ENCODE measurements at regions not wholly inside any gene's neighbourhood (a gene's known extent, or its start where the extent isn't known, plus 50 kb on each side); places are given as distances from the start of the nearest gene placed in this dataset.

DNA sequence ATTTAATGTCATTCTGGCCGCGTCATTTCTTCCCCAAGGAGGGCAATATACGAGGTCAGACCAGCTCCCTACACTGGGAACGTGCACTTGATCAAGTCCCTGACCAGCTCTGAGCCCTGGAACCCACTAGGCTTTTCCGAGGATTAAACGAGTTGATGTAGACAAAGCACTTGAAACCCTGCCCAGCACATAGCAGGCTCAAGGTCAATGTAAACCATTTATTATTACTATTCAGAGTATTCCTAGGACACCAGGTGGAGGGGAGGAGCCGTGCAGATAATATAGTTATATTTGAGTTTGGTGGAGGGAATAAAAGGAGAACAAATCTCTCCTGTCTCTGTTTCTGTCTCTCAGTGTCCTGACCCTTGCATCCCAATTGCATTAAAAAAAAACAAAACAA, 174.1 kb upstream of the IGSF21 start (continued):
- TF ChIP-seq, protein P1, sequence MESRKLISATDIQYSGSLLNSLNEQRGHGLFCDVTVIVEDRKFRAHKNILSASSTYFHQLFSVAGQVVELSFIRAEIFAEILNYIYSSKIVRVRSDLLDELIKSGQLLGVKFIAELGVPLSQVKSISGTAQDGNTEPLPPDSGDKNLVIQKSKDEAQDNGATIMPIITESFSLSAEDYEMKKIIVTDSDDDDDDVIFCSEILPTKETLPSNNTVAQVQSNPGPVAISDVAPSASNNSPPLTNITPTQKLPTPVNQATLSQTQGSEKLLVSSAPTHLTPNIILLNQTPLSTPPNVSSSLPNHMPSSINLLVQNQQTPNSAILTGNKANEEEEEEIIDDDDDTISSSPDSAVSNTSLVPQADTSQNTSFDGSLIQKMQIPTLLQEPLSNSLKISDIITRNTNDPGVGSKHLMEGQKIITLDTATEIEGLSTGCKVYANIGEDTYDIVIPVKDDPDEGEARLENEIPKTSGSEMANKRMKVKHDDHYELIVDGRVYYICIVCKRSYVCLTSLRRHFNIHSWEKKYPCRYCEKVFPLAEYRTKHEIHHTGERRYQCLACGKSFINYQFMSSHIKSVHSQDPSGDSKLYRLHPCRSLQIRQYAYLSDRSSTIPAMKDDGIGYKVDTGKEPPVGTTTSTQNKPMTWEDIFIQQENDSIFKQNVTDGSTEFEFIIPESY (IDR thresholded peaks at IDR 0.05; ENCODE audit: borderline replicate concordance, low read depth): no peak
- no peak for TF ChIP-seq POLR2AphosphoS5 (IDR thresholded peaks at IDR 0.05; ENCODE audit: low read depth, low read length)

DNA sequence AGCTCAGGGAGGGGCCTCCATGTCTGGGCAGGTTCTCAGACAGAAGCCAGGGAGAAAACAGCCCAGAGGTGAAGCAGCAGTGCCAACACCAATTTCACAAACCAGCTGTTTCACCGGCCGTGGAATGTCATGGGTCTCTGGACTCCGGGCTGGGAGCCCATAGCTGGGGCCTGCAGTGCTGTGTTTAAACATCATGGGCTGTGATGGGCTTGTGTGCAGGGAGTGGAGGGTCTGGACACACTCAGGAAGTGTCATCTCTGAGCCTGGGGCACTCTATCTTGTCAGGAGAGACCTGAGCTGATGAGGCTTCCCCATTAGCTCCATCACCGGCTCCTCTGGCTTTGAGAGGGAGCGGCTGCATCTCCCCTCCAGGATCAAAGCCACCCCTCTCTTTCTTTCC, 173.6 kb upstream of the IGSF21 start:
- ChIA-PET POLR2A (interaction anchor here (0.8 to 0.9 kb wide), 3 partner anchors 200 to 209 kb away, joined by 3 to 6 read pairs (median 4); no protein-coding TSS in a partner anchor), CTCF (interaction anchor here (0.7 to 4.6 kb wide), 16 partner anchors 9 to 647 kb away, joined by 3 to 38 read pairs (median 4); no protein-coding TSS in a partner anchor)
- WGBS (ENCODE audit: low lambda C conversion rate): 17% methylated on average over 3 of the region's 5 CpGs
- Histone ChIP-seq H3K27me3 (ENCODE audit: insufficient read depth) (no peaks in the 10 kb centered on the region), H3K9me3 (no peaks in the 10 kb centered on the region), H3F3A (replicated peaks; ENCODE audit: insufficient read depth) (no peaks in the 10 kb centered on the region), H3K27ac (ENCODE audit: low read depth in 2 of 2, low read length in 1 of 2) (peak overlapping the region in 1 of 2 experiments; percentile 87; a peak in 2 of 4 replicates), H3K4me1 (ENCODE audit: control insufficient read depth in 1 of 2, insufficient read depth in 2 of 2, low read depth in 1 of 2, low read length in 1 of 2) (peaks cover 0 to 35% of the 10 kb centered on the region in 2 experiments; a peak in 2 of 4 replicates), H3K9ac (no peak overlapping the region), H4K20me1 (ENCODE audit: insufficient read depth) (no peaks in the 10 kb centered on the region), H3K4me3 (ENCODE audit: low read depth in 2 of 2, low read length in 1 of 2) (no peak overlapping the region), H3K4me2 (no peak overlapping the region), H3K36me3 (replicated peaks in 1 of 2; ENCODE audit: control insufficient read depth in 1 of 2, insufficient read depth in 2 of 2, low read length in 1 of 2) (no peaks in the 10 kb centered on the region), H2AFZ (ENCODE audit: low read depth) (no peak overlapping the region), H3K79me2 (ENCODE audit: insufficient read depth) (no peaks in the 10 kb centered on the region), H3K9me2 (no peaks in the 10 kb centered on the region)
- DNase-seq: peak; percentile 83
- TF ChIP-seq SMC3 (IDR thresholded peaks at IDR 0.05; ENCODE audit: low read depth, low read length): no peak
- TF ChIP-seq RFX5 (IDR thresholded peaks at IDR 0.05; ENCODE audit: low read length): no peak
- no peak for TF ChIP-seq RXRA (IDR thresholded peaks at IDR 0.05; ENCODE audit: borderline replicate concordance, low read depth)
- TF ChIP-seq RCOR1 (IDR thresholded peaks at IDR 0.05; ENCODE audit: low read length): peak; percentile 89
- TF ChIP-seq, protein P2, sequence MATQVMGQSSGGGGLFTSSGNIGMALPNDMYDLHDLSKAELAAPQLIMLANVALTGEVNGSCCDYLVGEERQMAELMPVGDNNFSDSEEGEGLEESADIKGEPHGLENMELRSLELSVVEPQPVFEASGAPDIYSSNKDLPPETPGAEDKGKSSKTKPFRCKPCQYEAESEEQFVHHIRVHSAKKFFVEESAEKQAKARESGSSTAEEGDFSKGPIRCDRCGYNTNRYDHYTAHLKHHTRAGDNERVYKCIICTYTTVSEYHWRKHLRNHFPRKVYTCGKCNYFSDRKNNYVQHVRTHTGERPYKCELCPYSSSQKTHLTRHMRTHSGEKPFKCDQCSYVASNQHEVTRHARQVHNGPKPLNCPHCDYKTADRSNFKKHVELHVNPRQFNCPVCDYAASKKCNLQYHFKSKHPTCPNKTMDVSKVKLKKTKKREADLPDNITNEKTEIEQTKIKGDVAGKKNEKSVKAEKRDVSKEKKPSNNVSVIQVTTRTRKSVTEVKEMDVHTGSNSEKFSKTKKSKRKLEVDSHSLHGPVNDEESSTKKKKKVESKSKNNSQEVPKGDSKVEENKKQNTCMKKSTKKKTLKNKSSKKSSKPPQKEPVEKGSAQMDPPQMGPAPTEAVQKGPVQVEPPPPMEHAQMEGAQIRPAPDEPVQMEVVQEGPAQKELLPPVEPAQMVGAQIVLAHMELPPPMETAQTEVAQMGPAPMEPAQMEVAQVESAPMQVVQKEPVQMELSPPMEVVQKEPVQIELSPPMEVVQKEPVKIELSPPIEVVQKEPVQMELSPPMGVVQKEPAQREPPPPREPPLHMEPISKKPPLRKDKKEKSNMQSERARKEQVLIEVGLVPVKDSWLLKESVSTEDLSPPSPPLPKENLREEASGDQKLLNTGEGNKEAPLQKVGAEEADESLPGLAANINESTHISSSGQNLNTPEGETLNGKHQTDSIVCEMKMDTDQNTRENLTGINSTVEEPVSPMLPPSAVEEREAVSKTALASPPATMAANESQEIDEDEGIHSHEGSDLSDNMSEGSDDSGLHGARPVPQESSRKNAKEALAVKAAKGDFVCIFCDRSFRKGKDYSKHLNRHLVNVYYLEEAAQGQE (IDR thresholded peaks at IDR 0.05; ENCODE audit: low read depth, low read length): no peak
- TF ChIP-seq NFIC (IDR thresholded peaks at IDR 0.05; ENCODE audit: borderline replicate concordance): no peak
- no peak for TF ChIP-seq EZH2phosphoT487 (IDR thresholded peaks at IDR 0.05; ENCODE audit: borderline replicate concordance, low read depth)
- no peak for TF ChIP-seq MEF2A (IDR thresholded peaks at IDR 0.05; ENCODE audit: borderline replicate concordance, low read depth)
- TF ChIP-seq, protein P3, sequence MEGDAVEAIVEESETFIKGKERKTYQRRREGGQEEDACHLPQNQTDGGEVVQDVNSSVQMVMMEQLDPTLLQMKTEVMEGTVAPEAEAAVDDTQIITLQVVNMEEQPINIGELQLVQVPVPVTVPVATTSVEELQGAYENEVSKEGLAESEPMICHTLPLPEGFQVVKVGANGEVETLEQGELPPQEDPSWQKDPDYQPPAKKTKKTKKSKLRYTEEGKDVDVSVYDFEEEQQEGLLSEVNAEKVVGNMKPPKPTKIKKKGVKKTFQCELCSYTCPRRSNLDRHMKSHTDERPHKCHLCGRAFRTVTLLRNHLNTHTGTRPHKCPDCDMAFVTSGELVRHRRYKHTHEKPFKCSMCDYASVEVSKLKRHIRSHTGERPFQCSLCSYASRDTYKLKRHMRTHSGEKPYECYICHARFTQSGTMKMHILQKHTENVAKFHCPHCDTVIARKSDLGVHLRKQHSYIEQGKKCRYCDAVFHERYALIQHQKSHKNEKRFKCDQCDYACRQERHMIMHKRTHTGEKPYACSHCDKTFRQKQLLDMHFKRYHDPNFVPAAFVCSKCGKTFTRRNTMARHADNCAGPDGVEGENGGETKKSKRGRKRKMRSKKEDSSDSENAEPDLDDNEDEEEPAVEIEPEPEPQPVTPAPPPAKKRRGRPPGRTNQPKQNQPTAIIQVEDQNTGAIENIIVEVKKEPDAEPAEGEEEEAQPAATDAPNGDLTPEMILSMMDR (IDR thresholded peaks at IDR 0.05): no peak
- TF ChIP-seq JUND (IDR thresholded peaks at IDR 0.05): no peak
- no peak for TF ChIP-seq NRF1 (IDR thresholded peaks at IDR 0.05; ENCODE audit: low read depth, low read length)
- no peak for TF ChIP-seq TEAD4 (IDR thresholded peaks at IDR 0.05; ENCODE audit: borderline replicate concordance, insufficient read depth)
- peak; percentile 13; the same call in 1 of the 2 replicates for TF ChIP-seq RAD21 (IDR thresholded peaks at IDR 0.05; ENCODE audit: low read length)
- TF ChIP-seq, protein P4, sequence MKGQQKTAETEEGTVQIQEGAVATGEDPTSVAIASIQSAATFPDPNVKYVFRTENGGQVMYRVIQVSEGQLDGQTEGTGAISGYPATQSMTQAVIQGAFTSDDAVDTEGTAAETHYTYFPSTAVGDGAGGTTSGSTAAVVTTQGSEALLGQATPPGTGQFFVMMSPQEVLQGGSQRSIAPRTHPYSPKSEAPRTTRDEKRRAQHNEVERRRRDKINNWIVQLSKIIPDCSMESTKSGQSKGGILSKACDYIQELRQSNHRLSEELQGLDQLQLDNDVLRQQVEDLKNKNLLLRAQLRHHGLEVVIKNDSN (IDR thresholded peaks at IDR 0.05; ENCODE audit: borderline replicate concordance, low read depth): no peak
- TF ChIP-seq EP300 (IDR thresholded peaks at IDR 0.05; ENCODE audit: borderline replicate concordance in 1 of 2, low read depth in 1 of 2, low read length in 1 of 2): peak in 1 of 2 experiments; percentile 88; a peak in 2 of 4 replicates
- TF ChIP-seq, protein P1 (IDR thresholded peaks at IDR 0.05; ENCODE audit: borderline replicate concordance, low read depth): no peak
- TF ChIP-seq TAF1 (IDR thresholded peaks at IDR 0.05; ENCODE audit: borderline replicate concordance, low read depth, low read length): no peak
- TF ChIP-seq, protein P5, sequence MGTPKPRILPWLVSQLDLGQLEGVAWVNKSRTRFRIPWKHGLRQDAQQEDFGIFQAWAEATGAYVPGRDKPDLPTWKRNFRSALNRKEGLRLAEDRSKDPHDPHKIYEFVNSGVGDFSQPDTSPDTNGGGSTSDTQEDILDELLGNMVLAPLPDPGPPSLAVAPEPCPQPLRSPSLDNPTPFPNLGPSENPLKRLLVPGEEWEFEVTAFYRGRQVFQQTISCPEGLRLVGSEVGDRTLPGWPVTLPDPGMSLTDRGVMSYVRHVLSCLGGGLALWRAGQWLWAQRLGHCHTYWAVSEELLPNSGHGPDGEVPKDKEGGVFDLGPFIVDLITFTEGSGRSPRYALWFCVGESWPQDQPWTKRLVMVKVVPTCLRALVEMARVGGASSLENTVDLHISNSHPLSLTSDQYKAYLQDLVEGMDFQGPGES (IDR thresholded peaks at IDR 0.05; ENCODE audit: low read depth, low read length): no peak
- TF ChIP-seq ELF1 (IDR thresholded peaks at IDR 0.05): no peak
